ENCODE measurements at regions not wholly inside any gene's neighbourhood (a gene's known extent, or its start where the extent isn't known, plus 50 kb on each side); places are given as distances from the start of the nearest gene placed in this dataset.
"Not testable (repeated sequence)": the region's sequence is repeated elsewhere in the genome, so short reads cannot be mapped to it uniquely, and the experiment has no call there.

- not testable (repeated sequence) for TF ChIP-seq POLR2A (IDR thresholded peaks at IDR 0.05; ENCODE audit: extremely low read depth, insufficient read length); CTCF (IDR thresholded peaks at IDR 0.05; ENCODE audit: low read depth, low read length); MAX (IDR thresholded peaks at IDR 0.05; ENCODE audit: low read depth, low read length); MYC (IDR thresholded peaks at IDR 0.05; ENCODE audit: low read depth, low read length)
Measured at GRCh38 chr6:26956078-26956600, 291.4 kb upstream of the PRSS16 start.

Measured in NB4 (cell line).